Ovary (tissue), 7 donors: ENCODE measurements at regions not wholly inside any gene's neighbourhood (a gene's known extent, or its start where the extent isn't known, plus 50 kb on each side); places are given as distances from the start of the nearest gene placed in this dataset.
"Not testable (repeated sequence)": the region's sequence is repeated elsewhere in the genome, so short reads cannot be mapped to it uniquely, and the experiment has no call there.

Source experiments
- DNase-seq, 5 donors: peaks; one replicate each; pipeline ENCODE4 v3.0.0-alpha.2; 2019 to 2020
- H3K27ac ChIP-seq, 2 donors: fragments of 200-600 bp; one replicate each; pipeline versions ENCODE4 v1.5.1 to v1.8.0; 2019 to 2022
- H3K27me3 ChIP-seq: fragments of 200-600 bp; one replicate; pipeline ENCODE4 v1.8.0; 2022
- H3K36me3 ChIP-seq: fragments of 200-600 bp; sonication (generic); one replicate; pipeline ENCODE4 v1.5.1; 2019
- H3K4me1 ChIP-seq: one replicate; pipeline ENCODE4 v1.8.1; 2013; ENCODE audit warnings: mild to moderate bottlenecking, moderate library complexity; ENCODE audit not compliant: insufficient read depth
- H3K4me3 ChIP-seq: fragments of 200-600 bp; sonication (generic); one replicate; pipeline ENCODE4 v1.5.1; 2017
- H3K9me3 ChIP-seq, 2 donors: fragments of 200-600 bp in 1 of 2; sonication (generic) in 1 of 2; one replicate each; pipeline versions ENCODE4 v1.5.1 to v1.8.1; 2013 to 2019; ENCODE audit warnings: mild to moderate bottlenecking in 1 of 2, moderate library complexity in 1 of 2
- WGBS, 3 donors: extraction: QIAGEN DNeasy Blood & Tissue Kit in 1 of 3; methylation state at CpG; one replicate each; pipeline versions ENCODE4 v1.1.5 to v1.1.7; 2013 to 2017; 5-methylcytosine and 5-hydroxymethylcytosine counted together
- intact Hi-C, 4 donors: fragments of 100-400 bp; cut with DNase I; formaldehyde crosslinking; loops; one replicate each; pipeline versions ENCODE4 v1.11.0 to v1.15.1; 2022 to 2023
- donor health status: DM: no; HTN: no; CAD: no; lungs with moderate emphysema.
- donor health status: DM: no; HTN: no; CAD: no.
- donor health status: Bipolar disorder and iron deficiency.
- donor health status: DM: no; HTN: no; CAD: no.
- donor health status: DM: yes; HTN: yes; CAD: no.

DNA sequence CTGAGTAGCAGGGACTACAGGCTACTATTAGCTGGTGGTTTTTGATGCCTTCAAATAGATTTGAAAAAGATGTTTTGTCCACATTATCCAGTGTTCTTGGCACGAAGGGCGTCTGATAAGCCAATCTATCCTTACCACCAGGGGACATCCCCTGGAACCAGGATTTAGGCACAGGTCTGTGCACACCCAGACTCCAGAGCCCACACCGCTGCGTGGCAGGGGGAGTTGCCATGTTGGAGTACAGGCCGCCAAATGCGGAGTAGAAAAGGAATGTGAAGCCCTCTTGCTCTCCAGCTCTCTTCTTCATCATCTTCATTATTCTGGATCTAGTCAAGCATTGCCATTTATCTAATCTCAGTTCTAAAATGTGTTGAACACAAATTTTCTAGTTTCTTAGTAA is 54.3 kb downstream of the RNU1-4 start:
- H3K27ac ChIP-seq, H3K36me3 ChIP-seq, H3K4me1 ChIP-seq, H3K9me3 ChIP-seq, H3K27me3 ChIP-seq, H3K4me3 ChIP-seq, intact Hi-C loops: not testable (repeated sequence)
- peak in 1 of 5 donors; percentile 4 for DNase-seq
- 75 to 93% (median 80%) methylated on average over 6 of the region's 6 CpGs for WGBS, 3 donors

DNA sequence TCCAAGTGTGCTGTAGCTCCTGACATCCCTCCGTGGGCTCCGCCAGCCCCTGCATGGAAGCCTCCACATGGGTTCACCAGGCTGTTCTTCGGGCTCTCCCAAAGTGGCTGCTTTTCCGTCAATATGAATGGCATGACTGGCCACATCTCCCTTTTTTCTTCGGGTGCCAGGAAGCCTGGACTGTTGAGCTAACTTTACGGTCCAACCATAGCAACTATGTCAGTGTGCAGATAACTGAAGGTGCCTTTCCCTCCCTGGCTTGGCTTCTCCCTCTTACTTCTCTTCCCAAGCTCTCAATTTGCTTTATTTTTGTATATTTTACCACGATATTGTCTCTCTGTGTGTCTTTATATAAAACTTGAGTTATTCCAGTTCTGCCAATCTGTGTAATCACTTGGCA is 54.8 kb downstream of the RNU1-4 start:
- H3K27ac ChIP-seq, H3K27me3 ChIP-seq, H3K4me3 ChIP-seq, intact Hi-C loops, H3K4me1 ChIP-seq, H3K36me3 ChIP-seq, H3K9me3 ChIP-seq: not testable (repeated sequence)
- peak in 1 of 5 donors; percentile 7 for DNase-seq
- WGBS, 3 donors = 83 to 86% (median 85%) methylated on average over 4 to 6 of the region's 7 CpGs

DNA sequence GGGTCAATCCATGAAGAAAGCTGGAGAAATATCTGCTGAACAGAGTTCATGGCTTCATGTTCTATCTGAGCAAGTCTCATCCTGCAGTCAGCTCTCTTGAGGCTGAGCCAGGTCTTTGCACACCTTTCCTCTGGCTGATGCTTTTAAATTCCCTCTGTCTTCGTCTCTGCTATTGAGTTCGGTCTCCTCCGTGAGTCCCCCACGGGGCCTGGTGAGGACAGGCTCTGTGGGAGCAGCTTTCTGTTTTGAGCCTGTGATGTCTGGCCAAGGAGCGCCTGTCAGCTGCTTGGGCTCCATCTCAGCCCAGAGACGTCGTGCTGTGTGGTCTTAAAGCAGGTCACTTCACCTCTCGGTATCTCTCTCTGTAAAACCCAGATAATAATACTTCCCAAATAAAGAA is 55.9 kb downstream of the RNU1-4 start:
- H3K4me1 ChIP-seq, intact Hi-C loops, H3K27me3 ChIP-seq, H3K4me3 ChIP-seq, H3K27ac ChIP-seq, H3K36me3 ChIP-seq, H3K9me3 ChIP-seq: not testable (repeated sequence)
- peak in 1 of 5 donors; percentile 6 for DNase-seq
- 60 to 69% (median 67%) methylated on average over 8 of the region's 8 CpGs for WGBS, 3 donors

DNA sequence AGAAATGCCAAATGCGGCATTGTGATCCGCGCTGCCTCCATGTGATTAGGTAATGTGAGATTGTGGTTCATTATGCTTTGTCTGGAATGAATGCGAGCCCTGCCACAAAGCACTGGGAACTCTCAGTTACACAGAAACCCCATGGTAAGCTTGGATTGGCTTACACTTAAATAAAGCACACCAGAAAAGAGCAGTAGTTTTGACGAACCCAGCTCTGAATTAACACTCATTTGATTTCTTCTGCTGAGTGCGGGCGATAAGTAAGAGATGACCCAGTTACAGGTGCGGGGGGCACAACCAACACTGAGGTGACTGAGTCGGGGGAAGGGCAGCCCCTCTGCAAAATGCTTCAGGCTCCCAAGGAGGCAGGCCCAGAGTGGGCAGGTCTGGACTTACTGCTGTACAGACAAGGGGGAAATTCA is 56.3 kb downstream of the RNU1-4 start:
- H3K4me3 ChIP-seq, H3K9me3 ChIP-seq, H3K4me1 ChIP-seq, H3K36me3 ChIP-seq, H3K27ac ChIP-seq, H3K27me3 ChIP-seq, intact Hi-C loops: not testable (repeated sequence)
- 82 to 87% (median 85%) methylated on average over 9 of the region's 9 CpGs for WGBS, 3 donors
- peak in 1 of 5 donors; percentile 13 for DNase-seq

DNA sequence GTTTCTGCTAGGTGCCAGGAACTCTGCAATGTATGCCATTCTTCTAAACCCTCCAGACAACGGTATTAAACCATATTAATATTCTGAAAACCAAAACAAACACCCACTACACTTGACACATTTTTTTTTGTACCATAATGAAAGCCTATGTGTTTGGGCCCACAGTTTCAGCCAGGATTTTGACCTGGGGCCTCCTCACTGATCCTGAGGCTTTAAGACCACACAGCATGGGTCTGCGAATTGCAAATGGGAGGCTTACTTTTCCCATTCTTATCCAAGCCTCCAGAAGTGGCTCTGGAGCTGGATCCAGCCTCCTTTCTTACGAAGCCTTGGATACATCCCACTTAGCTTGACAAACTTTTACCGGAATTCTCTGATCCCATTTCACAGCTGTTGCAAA is 56.7 kb downstream of the RNU1-4 start:
- intact Hi-C loops, H3K27me3 ChIP-seq, H3K4me3 ChIP-seq, H3K27ac ChIP-seq, H3K36me3 ChIP-seq, DNase-seq, H3K9me3 ChIP-seq, H3K4me1 ChIP-seq: not testable (repeated sequence)
- WGBS, 3 donors = 56 to 74% (median 59%) methylated on average over 2 to 4 of the region's 4 CpGs

DNA sequence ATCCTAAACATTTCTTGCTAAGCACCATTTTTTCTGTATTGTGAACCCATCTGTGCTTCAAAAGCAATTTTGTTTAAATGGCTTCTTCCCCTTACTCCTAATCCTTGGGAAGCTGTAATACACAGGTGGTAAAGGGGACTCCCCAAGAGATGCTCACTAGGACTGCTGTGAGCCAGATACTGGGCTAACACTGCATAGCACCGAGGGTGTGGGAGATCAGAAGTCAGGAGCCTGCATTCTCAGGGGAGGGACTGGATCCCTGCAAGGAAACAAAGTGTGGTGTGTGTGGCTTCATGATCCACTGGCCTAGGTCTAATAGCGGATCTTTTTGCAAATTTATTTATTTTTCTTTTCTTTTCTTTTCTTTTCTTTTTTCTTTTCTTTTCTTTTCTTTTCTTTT is 57.7 kb downstream of the RNU1-4 start:
- 72 to 76% (median 74%) methylated on average over 2 of the region's 2 CpGs for WGBS, 3 donors

More for the DNA sequence above, 57.7 kb downstream of the RNU1-4 start:
- H3K27me3 ChIP-seq, intact Hi-C loops, H3K27ac ChIP-seq, H3K36me3 ChIP-seq, H3K4me3 ChIP-seq, H3K9me3 ChIP-seq, H3K4me1 ChIP-seq: not testable (repeated sequence)
- peak in 1 of 5 donors; percentile 4 for DNase-seq
